ENCODE measurements at regions not wholly inside any gene's neighbourhood (a gene's known extent, or its start where the extent isn't known, plus 50 kb on each side); places are given as distances from the start of the nearest gene placed in this dataset.
"Not testable (repeated sequence)": the region's sequence is repeated elsewhere in the genome, so short reads cannot be mapped to it uniquely, and the experiment has no call there.

- no peak for ATAC-seq
- no peak for DNase-seq
Measured at GRCh38 chr2:61774351-61774750, 79.5 kb downstream of the FAM161A start.

- DNase-seq = no peak
Measured at GRCh38 chr2:61771904-61772845, 81.7 kb downstream of the FAM161A start.

GRCh38 chr2:61770746-61771145 lies 83.1 kb downstream of the FAM161A start:
- no peak for DNase-seq
- ATAC-seq = no peak

More at GRCh38 chr2:61771904-61772845, 81.7 kb downstream of the FAM161A start:
- ATAC-seq = no peak

DNA sequence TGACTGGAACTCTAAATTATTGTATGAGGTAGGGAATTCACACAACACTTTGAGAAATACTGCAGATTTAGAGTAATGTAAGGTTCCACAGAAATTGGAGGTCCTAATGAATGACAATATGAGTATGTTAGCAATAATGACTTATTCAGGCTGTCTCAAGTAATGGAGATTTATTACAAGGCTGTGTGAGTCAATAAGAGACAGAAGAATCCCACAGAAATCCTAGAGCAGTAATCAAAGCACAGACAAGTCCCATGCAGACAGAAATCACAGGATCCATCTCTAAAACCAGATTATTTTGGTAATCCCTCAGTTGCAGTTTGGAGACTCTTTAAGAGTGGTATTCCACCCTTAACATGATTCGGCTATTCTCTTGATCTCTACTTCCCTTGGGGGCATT lies 83.6 kb downstream of the FAM161A start:
- ATAC-seq (no peak), DNase-seq (no peak)

GRCh38 chr2:61769093-61769675 lies 84.7 kb downstream of the FAM161A start:
- ATAC-seq (no peak), DNase-seq (no peak)

- peak; percentile 98 for ATAC-seq
- DNase-seq = peak; percentile 96
Measured at GRCh38 chr2:61764035-61764800, 89.6 kb downstream of the FAM161A start.

GRCh38 chr2:61763605-61764034 lies 90.2 kb downstream of the FAM161A start:
- ATAC-seq (peak; percentile 10), DNase-seq (peak; percentile 62)

DNA sequence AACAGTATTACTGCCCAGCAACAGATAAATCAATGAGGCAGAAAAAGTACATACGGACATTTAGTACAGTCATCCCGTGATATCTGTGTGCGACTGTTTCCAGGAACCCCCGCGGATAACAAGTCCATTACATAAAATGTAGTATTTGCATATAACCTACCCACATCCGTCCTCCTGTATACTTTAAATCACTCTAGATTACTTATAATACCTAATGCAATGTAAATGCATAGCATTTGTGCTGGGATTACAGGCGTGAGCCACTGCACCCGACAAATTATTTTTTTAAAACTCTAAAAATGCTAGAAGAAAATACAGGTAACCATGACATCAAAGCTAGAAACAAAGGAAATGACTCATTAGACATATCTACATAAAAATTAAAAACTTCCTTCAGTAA lies 91.6 kb downstream of the FAM161A start:
- ATAC-seq (no peak), DNase-seq (no peak)

DNA sequence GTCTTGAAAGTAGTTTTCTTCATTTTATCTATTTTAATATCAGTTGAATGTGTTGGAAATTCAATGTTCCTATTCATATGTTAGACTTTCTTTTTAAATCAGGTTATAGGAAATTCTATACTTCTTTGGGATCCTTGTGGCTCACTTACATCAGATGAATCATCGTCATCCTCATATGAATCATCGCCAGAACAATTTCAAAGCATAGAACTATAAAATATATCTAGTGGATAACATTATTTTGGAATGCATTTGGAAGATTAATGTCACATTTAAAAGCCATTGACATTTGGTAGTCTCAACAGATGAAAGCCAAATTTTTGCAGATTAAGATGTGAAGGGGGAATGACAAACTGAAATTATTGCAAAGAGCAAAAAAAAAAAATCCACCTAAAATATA lies 94.1 kb downstream of the FAM161A start:
- ATAC-seq (no peak), DNase-seq (no peak)

- DNase-seq = no peak
- no peak for ATAC-seq
Measured at GRCh38 chr2:61759005-61759404, 94.9 kb downstream of the FAM161A start.

DNA sequence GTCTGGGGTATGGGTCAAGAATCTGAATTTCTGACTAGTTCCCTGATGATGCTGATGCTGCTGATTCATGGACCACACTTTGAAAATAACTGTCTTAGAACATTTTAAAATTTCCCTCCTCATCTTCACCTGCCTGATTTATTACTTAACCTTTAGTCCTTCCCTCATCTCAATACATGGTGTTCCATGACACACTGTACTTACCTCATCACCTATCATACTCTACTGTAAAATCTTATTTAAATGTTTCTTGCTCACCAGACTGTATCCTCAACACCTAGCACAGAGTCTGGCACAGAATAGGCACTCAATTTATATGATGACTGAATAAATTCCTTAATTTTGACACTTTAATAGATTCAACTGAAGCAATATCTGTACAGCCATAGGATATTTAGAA lies 95.7 kb downstream of the FAM161A start:
- ATAC-seq (peak; percentile 36), DNase-seq (no peak)

DNA sequence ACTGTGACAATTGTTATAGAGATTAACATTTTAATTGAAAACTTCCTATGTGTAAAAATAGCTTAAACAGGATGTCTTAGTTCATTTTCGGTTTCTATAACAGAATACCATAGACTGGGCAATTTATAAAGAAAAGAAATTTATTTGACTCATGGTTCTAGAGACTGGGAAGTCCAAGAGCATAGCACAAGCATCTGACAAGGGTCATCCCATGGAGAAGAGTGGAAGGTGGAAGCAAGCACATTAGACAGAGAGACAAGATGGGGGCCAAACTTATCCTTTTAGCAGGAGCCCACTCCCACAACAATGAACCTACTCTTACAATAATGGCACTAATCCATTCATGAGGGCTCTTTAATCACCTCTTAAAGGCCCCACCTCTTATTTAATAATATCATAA lies 100.3 kb downstream of the FAM161A start:
- ATAC-seq = no peak
- no peak for DNase-seq

DNA sequence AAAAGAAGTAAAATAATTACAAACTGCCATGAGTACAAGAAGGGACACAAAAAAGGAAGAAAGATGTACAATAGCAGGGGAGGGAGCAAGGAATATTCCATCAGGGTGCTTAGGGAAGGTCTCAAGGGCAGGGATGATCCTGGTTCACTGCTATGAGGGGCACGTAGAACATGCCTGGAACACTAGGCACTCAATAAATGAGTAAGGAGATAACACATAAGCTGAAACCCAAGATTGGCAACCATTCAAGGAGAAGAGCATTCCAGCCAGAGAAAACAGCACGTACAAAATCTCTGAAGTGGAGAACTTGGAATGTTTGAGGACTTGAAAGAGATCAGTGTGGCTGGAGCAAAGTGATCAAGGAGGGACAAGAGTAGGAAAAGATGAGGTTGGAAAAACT lies 103.2 kb downstream of the FAM161A start:
- ATAC-seq (no peak), DNase-seq (no peak)

GRCh38 chr2:61742955-61743354 lies 110.9 kb downstream of the FAM161A start:
- DNase-seq = no peak
- no peak for ATAC-seq

DNA sequence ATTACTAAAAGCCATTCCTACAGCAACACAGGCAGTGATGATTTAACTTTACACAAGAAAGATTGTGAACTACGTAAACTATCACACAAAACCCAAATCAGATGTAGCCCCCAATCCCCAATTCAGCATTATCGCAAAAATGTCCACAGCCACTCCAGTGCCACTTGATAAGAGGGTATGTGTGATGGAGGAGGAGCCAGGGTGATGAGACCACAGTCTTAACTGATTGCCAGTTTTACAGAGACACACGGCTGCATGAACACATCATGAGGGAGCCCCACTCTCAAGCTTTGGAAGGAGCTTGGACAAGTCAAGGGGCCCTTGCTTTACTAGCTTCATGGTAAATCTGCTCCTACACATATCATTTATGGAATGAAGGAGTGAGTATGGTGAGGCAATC lies 116.0 kb downstream of the FAM161A start:
- no peak for DNase-seq

DNA sequence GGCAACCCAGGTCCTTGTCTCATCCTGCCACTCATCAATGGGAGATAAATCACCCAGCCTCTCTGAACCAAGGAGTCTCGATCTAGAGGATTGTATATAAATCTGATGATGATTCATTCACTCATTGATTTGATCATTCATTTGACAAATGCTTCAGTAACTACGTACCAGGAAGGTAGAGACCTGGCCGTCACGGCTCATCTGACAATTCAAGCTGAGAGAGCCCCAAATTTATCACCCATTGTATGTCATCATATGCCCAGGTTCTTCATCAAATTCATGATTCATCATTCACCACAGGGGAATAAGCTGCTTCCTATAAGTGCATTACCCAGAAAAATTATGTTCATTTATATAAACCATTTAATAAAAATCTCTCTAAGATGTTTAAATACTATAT lies 116.9 kb downstream of the FAM161A start:
- no peak for ATAC-seq
- no peak for DNase-seq

More for the DNA sequence above, 116.0 kb downstream of the FAM161A start:
- no peak for ATAC-seq

DNA sequence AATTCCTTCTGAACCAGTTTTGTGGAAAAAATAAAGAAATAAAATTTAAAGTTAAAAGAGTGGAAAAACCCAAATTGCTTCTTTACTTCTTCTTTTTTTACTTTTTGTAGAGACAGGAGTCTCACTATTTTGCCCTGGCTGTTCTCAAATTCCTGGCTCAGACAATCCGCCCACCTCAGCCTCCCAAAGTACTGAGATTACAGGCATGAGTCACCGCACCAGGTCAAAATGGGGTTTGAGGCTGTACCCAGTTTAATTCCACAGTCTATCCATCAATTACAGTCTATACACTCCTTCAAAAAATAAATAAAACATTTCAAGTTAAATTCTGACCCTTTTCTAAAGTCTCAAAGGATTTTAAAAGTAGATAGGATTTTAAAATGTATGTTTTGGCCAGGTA lies 120.3 kb downstream of the FAM161A start:
- DNase-seq (no peak), ATAC-seq (no peak)

DNA sequence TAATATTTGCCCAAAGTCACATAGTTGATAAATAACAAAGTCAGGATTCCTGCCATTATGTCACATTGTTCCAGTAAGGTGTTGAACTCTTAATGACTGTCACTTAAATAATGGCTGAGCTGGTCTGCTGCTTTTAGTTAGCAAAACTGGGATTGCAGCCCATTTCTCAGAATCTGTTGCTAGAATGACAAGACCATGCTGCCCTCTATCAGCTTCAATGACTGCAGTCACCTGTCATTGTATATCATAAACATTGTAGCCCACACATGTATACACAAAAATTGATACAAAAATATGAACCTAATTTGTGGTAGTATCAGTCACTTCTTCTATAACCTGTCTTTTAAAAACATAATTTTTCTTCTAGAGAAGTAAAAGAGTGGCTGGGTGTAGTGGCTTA lies 121.1 kb downstream of the FAM161A start:
- DNase-seq (no peak), ATAC-seq (no peak)

DNA sequence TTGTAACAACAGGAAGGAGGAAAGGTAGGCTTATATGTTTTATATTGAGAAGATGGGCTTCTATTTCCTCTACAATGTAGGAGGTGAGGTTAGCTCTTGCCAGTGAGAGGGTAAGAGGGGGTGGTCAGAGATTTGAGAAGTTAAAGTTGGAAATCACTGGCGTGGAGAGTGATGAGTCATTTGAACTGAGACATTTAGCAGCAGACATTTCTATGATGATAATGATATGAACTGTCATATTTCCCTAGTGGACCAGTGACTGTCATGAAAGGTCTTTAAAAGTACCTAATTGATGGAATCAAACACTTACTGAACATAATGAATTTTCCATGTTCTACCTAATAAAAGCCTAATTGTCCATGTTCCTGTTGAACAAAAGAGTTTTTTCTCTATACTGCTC lies 126.1 kb downstream of the FAM161A start:
- ATAC-seq (peak; percentile 76), DNase-seq (no peak)

GRCh38 chr2:61726456-61727209 lies 127.2 kb downstream of the FAM161A start:
- DNase-seq = no peak

GRCh38 chr2:61723364-61723763 lies 130.5 kb downstream of the FAM161A start:
- DNase-seq = not testable (repeated sequence)

More at GRCh38 chr2:61726456-61727209, 127.2 kb downstream of the FAM161A start:
- no peak for ATAC-seq

DNA sequence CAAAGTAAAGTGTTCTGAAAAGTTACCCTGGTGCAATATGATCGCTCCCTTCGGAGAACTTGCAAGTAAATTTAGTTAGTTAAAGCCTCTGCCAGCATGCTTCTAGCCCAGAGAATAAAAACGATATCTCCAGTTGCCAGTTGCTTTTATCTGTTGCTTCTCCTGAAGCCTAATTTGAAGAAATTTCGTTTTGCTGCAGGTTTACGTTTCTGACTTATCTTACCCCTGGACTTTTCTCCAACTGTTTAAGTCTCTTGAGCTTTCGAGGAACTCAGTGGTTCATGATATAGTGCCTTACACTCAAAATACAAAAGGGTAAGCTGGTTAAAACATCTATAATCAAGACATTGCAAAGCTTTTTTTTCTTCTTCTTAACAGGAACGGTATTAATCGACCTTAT lies 131.1 kb downstream of the FAM161A start:
- DNase-seq (no peak), ATAC-seq (no peak)

More at GRCh38 chr2:61723364-61723763, 130.5 kb downstream of the FAM161A start:
- ATAC-seq = not testable (repeated sequence)

Measured in stimulated activated naive CD8-positive, alpha-beta T cell treated with anti-CD3 and anti-CD28 coated beads, Interleukin-15, Interleukin-2, amounts not matched to agents 100 U/mL and 50 U/mL, for 24 hours (primary cell).